ENCODE measurements at regions not wholly inside any gene's neighbourhood (a gene's known extent, or its start where the extent isn't known, plus 50 kb on each side); places are given as distances from the start of the nearest gene placed in this dataset.

GRCh38 chr1:187236199-187236598 is 407.4 kb downstream of the PLA2G4A start:
- TF ChIP-seq EZH2 (IDR thresholded peaks at IDR 0.05) (no peak), POLR2AphosphoS5 (IDR thresholded peaks at IDR 0.05; ENCODE audit: borderline replicate concordance, low read depth, low read length) (no peak), FOXP2 (optimal IDR thresholded peaks at IDR 0.05; ENCODE audit: control extremely low read depth, extremely low read length, insufficient read depth) (no peak)

All from SK-N-MC (cell line).